ELR (cell line): ENCODE measurements at regions not wholly inside any gene's neighbourhood (a gene's known extent, or its start where the extent isn't known, plus 50 kb on each side); places are given as distances from the start of the nearest gene placed in this dataset.
"Not testable (repeated sequence)": the region's sequence is repeated elsewhere in the genome, so short reads cannot be mapped to it uniquely, and the experiment has no call there.

Source experiments
- DNase-seq: peaks from one replicate; pipeline ENCODE4 v3.0.0-alpha.2; 2015; ENCODE audit warnings: low read depth

DNA sequence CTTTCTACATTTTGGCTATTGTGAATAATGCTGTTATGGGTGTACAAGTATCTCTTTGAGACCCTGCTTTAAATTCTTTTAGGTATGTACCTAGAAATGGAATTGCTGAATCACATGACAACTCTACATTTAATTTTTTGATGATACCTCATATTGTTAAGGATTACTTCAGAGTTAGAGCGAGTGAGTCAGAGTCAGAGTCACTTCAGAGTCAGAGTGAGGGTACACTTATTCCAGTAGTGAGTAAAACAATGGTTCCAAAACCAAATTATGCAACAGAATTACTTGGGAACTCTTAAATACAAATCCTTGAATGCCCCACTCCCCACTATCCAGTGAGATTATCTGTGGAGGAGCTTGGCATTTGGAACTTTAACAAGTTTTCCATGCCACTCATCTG lies 50.3 kb upstream of the SNRK start:
- peak; percentile 79 for DNase-seq

DNA sequence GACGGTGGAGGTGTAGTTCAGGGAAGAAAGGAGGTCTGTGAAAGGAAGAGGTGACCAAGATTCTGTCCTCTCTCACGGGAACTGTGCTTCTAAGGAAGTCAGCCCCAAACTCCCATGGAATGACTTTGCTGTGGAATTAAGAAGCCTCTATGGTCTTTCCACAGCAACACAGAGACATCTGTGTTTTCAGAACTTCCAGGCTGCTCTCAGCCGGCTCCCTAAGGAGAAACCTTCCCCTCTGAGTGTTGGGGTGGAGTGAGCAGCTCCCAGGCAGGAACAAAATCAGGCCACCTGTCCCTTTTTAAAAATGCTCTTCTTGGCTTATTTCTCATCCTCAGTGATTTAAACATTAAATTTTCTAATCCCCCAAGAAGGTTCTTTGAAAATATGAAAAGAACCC lies 53.3 kb upstream of the SNRK start:
- no peak for DNase-seq

DNA sequence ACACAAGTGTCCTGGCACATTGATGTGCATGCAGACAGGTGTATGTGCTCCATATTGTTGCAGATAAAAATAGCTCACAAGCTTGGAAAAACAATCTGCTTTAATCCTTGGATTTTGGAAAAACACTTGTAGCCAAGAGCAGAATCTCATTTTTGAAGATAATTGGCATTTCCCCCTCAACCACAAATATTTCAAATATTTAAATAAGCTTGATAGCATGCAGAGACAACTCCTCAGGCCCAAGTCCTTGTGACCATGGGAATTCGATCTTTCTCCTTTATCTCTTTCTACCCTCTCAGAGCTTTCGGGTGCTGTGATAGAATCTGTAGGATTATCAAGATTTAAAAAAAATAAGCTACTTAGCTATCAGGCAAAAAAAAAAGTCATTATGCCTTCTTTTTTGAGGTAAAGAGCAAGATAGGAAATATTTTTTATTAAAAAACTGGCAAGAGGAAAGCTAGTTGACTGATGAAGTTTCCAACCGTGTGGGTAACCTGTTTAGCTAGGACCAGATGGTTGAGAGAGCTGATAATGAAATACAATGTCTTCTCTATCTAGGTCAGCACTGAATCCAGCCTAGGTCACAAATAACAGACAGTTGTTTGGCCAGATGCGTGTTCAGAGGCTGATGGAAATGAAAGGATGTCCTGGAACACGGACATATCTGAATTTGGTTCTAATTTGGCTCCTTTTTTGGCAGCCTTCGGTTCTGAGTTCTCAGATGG lies 54.9 kb upstream of the SNRK start:
- peak; percentile 47 for DNase-seq

DNA sequence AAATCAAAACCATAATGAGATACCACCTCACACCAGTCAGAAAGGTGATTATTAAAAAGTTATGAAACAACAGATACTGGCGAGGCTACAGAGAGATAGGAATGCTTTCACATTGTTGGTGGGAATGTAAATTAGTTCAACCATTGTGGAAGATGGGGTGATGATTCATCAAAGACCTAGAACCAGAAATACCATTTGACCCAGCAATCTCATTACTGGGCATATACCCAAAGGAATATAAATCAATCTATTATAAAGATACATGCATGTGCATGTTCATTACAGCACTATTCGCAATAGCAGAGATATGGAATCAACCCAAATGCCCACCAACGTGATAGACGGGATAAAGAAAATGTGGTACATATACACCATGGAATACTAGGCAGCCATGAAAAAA lies 56.5 kb upstream of the SNRK start:
- peak; percentile 30 for DNase-seq

DNA sequence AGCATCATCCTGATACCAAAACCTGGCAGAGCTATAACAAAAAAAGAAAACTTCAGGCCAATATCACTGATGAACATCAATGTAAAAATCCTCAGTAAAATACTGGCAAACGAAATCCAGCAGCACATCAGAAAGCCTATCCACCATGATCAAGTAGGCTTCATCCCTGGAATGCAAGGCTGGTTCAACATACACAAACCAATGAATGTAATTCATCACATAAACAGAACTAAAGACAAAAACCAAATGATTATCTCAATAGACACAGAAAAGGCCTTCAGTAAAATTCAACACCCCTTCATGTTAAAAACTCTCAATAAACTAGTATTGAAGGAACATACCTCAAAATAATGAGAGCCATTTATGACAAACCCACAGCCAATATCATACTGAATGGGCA lies 58.7 kb upstream of the SNRK start:
- not testable (repeated sequence) for DNase-seq

DNA sequence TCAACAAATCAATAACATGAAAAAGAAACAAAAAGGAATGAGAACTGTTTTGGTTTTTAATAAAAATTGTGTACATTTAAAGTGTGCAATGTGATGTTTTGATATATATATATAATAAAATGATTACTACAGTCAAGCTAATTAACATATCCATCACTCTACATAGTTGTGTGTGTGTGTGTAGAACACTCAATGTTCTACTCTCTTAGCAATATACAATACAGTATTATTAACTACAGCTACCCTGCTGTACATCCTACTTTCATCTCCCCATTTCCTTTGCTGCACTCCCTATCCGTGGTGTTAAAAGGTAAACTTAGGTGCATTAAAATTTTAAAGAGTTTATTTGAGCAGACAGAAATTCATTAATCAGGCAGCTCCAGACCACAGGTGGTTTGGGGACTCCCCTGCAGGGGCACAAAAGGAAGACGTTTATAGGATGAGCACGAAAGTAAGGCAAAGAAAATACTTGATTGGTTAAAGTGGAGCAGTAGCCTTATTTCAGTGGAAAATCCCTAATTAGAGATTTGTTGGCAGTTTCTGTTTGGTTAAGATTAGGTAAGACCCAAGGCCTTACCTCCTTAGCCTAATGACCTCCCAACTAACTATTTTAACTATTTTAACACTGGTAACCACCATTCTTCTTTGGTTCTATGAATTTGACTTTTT lies 61.8 kb upstream of the SNRK start:
- DNase-seq: no peak

DNA sequence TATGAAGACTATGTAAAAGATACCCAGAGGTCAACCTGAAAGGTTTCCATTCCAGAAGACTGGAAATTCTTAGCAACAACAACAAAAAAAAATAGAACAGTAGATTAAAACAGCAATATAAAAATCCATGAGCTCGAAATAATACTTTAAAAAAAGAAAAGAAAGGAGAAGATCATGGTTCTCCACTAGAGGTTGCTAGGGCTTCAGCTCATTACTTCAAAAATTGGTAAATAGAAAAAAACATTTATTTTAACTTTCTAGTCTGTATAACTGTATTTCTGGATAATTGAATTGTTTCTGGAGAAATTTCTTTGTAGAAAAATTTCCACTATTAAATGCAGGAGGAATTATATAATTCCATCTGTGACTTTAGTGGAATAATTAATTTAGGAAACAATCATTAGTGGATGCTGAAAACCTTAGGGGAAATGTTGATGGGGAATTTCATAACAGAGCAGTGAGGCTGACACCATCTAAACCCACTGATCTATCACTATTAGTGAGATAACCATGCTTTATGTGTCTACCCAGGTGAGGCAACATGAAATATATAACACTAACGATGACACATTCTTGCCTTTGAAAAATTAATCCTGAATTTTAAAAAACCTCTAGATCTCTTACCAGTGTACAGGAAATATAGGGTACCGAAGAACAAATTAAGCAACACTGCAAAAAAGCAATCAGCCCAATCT lies 62.5 kb upstream of the SNRK start:
- peak; percentile 46 for DNase-seq

DNA sequence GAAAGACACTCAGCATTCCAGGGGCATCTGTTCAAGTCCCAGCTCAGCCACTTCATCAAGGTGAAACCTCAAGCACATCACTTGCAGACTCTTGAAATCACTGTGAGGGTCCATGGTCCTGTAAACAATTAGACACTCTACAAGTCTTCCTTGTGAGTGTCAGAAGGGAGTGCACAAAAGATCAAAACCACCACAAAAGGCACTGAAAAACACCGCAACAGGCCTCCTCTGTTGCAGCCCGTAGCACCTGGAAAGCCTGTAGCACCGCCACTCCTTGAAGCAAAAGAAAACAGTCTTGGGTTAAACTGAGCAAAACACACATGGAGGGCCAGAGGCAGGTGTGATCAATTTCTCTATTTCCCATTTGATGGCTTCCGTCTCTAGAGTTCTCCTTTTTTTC lies 63.8 kb upstream of the SNRK start:
- no peak for DNase-seq

DNA sequence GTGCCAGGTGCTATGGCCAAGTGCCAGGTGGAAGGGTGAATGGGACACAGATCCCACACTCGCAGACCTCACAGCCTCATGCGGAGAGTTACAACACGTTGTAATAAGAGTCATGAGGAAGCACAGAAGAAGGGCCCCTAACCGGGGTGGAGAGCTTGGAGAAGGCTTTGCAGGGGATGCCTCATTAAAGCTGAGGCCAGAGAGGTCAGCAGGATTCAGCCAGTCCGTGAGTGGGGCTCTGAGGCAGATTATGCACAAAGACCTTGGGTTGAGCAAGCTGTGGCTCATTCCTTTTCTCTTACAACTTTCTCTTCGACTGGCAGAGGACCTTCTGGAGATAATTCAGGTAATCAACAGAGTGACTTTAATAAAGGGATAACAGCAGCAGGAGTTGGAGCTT lies 65.3 kb upstream of the SNRK start:
- DNase-seq: no peak

DNA sequence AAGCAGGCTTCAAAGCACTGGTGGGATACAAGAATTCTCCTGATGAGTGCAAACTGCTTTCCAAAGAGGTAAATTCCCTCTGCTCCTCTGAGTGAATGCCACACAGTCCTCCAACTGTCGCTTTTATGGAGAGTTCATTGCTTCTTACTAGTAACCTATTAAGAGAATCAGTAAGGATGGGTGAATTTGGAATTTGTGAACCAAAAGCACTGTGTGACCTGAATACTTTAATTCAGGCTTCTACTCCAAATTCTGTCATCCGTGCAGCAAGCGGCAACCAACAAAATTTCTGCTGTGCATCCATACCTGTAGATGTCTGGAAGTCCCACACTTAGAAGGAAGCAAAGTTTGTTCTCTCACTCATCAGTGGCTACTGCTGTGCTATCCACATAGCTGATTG lies 66.7 kb upstream of the SNRK start:
- no peak for DNase-seq

DNA sequence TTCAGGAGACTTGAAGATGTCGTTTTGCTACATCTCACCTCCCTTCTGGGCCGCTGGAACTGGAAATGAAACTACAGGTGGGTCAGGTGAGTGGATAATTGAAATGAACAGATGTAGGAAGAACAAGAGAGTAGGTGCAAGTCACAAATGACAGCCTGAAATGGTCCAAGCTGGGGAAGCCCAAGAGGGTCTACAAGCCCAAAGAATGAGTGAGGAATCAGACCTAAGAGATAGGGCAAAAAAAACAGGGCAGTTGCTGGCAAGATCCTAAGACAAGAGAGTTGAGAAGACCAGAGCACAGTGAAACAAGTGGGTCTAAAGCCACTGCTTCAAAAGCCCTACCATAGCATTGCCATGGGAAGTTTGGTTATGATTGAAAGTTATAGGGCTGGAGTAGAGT lies 67.4 kb upstream of the SNRK start:
- DNase-seq: no peak

DNA sequence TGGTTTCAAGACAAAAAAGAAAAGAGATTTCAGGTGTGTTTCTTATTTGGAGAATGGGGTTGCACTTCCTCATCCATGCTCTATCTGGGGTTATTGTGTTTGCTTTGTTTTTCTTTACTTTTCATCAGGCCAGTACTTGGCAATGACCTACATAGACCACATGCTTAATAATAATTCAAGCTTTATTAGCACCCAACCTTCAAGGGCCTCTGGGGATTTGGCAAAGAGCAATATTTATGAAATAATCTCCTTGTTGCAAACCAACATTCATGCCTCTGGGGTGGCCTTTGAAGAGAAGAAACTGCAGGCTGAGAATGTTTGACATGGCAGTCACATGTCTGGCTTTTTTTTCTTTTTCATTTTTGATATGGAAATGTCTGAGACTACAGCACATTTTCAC lies 68.2 kb upstream of the SNRK start:
- no peak for DNase-seq

DNA sequence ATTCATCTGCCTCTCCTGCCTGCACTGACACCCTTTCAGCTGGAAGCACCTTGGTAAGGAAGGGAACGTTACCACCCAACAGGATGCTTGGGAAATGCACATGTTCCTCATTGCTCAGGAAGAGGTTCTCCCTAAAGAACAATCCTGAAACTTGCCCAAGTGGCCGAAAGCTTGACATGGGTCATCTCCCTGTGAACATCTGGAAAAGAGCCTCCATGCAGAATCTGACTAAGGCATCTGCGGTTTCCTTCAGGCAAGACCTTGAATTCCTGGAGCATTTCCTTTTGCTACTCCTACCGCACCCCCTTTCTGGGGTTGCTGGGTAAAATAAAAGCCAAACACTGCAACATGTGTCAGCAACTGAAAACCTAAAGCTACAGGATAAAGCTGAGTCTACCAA lies 68.7 kb upstream of the SNRK start:
- peak; percentile 95 for DNase-seq

DNA sequence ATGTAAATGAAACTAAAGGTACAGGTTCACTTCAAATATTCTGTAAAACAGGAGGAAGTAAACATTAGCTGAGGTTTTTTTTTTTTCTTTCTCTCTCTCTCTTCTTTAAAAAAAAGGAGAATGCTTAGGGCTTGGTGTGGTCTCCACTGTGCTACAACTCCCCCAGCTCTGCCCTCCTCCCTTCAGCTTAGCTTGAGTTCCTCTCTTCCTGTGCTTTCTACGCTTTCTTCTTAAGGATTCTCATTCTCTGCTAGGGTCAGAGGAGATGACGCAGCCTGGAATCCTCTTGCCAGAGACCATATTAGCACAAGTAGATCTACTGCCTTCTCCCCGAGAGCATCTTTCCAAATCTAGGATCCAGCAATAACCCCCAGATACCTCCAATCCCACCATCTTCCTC lies 69.1 kb upstream of the SNRK start:
- no peak for DNase-seq

DNA sequence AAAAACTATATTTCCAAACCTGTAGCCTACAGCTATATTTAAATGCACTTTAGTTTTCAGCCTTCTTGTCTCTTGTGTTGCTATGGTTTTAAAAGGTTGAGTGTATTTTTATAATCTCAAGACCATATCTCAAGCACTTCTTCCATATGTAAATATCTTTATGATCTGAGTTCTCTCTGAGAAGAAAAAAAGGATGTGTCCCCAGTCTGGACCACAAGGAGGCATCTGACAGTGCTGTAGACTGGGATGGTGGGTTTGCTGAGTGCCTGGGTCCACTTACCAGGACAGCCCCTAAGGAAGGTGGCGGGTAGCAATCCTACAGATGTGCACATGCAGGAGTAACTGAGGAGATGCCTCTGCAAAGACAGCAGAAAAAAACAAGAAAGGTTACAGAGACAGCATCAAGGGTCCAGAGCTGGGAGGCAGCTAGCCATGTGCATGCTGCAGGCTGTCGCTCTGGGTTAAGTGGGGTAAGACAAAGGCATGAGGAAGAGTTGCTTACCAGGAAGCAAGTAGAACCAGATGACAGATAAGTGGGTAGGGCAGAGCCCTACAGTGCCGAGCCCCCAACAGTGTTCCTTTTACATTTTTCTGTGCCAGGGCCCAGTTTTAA lies 70.6 kb upstream of the SNRK start:
- DNase-seq: no peak

DNA sequence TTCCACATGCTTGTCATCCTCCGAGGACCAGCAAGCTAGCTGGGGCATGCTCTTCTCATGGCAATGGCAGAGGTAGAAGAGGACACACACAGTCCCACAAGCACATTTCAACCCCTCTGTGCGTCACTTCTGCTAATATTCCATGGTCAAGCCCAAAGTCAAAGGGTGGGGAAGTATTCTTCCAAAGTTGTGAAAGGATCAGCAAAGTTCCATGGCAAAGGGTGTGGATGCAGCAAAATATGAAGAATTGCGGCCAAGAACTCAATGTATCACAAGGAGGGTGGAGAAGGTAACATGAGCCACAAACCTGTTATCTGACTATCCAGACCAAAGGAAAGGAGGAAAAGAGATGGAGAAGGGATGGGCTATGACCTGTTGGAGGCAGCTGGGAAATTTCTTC lies 71.2 kb upstream of the SNRK start:
- no peak for DNase-seq

DNA sequence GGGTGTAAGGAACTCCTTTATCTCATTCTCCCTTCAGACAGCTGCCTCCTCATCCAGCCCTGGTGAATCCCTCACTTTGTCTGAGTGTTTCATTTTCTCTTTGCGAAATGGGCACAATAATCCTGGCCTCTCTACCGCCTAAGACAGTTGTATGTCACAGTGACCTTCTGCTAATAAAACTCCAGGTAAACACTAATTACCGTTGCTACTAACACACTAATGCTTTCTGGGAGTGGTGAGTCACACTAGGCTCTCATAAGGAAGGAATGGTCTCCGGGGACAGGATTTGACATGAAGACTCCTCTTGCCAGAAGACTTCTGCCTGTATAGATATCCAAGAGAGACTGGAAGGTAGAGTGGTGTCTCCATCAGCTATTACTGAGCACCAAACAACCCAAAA lies 71.7 kb upstream of the SNRK start:
- peak; percentile 69 for DNase-seq

DNA sequence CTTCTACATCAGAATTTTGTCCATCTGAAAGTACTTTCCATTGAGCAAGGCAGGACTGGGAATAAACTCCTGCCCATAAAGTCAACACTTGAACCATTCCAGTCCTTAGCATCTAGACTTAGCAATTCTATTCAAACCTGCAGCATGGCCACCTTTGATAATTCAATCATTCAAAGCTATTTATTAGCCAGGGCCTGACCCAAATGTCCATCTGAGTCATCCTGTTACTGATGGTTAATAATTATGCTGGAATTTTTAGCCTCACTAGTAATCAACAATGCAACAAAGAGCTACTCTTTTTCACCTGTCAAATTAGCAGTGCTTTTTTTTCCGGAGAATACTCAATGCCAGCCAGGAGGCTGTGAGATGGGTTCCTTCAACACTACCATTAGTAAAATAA lies 72.7 kb upstream of the SNRK start:
- no peak for DNase-seq

DNA sequence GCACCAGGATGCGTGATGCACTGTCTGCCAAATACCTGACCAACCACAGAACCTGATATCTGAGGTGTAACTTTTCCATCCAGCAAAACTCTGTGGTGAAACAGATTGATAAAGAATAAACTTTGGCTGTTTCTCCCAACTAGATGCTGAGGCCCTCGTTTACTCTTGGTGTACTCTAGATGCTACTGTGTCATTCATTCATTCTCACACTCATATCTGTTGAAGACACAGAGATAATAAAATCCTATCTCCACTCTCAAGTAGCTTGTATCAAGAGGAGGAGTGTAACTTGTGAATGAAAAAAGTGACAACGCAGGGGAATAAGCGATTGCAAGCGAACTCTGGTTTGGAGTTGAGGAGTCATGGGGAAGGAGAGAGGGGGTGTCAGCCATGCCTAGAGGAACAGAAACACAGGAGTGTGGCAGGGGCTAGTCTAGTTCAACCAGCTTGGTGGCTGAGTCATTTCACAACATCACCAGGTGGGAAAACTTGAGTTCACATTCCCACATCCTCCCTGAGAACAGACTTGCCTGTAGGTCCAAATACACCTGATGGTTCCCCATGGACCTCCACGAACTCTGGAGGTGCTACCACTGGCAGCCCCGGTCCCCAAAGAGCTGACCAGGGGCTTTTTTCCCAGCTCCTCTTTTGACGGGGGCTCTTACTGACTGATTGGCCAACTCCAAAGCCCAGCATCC lies 73.3 kb upstream of the SNRK start:
- no peak for DNase-seq

DNA sequence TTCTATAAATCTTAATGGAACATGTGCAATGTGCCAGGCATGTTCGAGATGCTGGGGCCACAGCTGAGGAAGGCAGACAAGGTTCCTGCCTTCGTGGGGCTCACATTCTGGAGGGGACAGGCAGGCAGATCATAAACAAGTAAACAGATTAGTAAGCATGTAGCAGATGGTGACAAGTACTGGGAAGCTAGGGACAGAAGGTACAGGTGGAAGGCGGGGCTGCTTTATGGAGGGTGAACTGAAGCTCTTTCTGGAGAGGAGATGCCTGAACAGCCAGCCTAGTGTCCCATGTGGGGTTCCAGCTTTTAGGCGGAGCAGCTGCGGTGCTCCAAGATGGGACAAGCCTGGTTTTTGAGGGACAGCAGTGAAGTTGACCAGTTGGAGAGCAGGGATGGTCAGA lies 74.7 kb upstream of the SNRK start:
- DNase-seq: no peak

DNA sequence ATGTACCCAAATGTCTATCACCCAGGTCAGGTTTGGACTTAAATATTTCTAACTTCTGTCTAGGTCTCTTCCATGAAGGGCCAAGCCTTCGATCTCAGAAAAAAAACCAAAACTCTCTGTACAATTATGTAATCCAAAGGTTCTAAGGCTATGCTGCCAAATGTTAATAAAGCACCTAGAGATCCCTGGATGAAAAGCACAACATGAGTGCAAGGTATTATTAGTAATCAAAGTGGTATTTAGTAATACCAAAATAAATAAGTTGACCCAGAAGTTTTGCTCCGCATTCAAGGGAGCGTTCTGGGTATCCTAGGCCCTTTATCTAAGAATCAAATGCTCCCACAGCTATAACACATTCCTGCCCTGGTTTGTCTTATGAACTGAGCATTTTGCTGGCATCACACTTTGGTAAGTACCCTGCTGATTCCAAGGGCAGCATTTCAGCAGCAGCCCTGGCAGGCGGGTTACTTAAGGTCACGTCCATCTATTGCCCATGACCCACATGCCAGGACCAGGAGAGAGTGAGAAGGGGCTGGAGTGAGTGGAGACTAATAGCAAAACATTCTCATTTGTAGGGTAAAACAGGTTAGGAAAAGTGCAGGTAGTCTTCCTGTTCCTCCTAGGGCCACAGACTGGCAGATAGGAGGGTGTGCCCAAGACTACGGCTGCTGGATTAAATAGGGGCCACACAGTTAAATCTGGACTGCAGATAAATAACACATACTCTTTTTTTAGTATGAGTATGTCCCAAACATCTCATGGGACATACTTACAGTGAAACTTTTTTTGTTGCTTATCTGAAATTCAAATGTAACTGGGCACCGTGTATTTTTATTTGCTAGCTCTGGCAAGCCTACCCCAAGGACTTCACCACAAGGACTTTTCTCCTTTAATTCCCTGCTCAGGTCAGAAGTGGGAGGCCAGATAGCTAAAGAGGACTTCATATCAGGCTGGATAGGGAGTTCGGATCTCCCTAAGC lies 76.0 kb upstream of the SNRK start:
- DNase-seq: no peak
